ENCODE measurements at regions not wholly inside any gene's neighbourhood (a gene's known extent, or its start where the extent isn't known, plus 50 kb on each side); places are given as distances from the start of the nearest gene placed in this dataset.

- H3K9me3 ChIP-seq (ENCODE audit: low read length), result no peaks in the 10 kb centered on the region
- peak; percentile 95 for DNase-seq
- H3K9ac ChIP-seq (ENCODE audit: low read length), result no peak overlapping the region
- 0 out of 2 replicates have a peak overlapping the region, but pooled peaks have one; percentile 6 for H3K4me3 ChIP-seq (ENCODE audit: low read length)
- peaks cover 79% of the 10 kb centered on the region for H3K4me1 ChIP-seq (ENCODE audit: low read length)
- peak overlapping the region; percentile 88 for H3K27ac ChIP-seq (ENCODE audit: low read length)
- H3K36me3 ChIP-seq (ENCODE audit: insufficient read depth, low read length), result no peaks in the 10 kb centered on the region
- no peaks in the 10 kb centered on the region for H3K79me2 ChIP-seq (ENCODE audit: low read length)
- H3K9me2 ChIP-seq (replicated peaks; ENCODE audit: insufficient read depth, low read length), result no peaks in the 10 kb centered on the region
- no peaks in the 10 kb centered on the region for H4K20me1 ChIP-seq (ENCODE audit: insufficient read depth, low read depth, low read length)
- no peaks in the 10 kb centered on the region for H3K27me3 ChIP-seq (ENCODE audit: low read length)
- peak overlapping the region; percentile 53 for H3K4me2 ChIP-seq (ENCODE audit: low read depth, low read length, poor library complexity, severe bottlenecking)
- no peak overlapping the region for H2AFZ ChIP-seq (ENCODE audit: low read length)
Measured at GRCh38 chr1:185608177-185608576, 126.0 kb upstream of the HMCN1 start.

- peak overlapping the region; percentile 95 for H3K27ac ChIP-seq (ENCODE audit: low read length)
- no peak overlapping the region for H2AFZ ChIP-seq (ENCODE audit: low read length)
- DNase-seq, result peak; percentile 97
- H3K4me3 ChIP-seq (ENCODE audit: low read length), result peak overlapping the region; percentile 39; the same call in 1 of the 2 replicates
- H3K79me2 ChIP-seq (ENCODE audit: low read length), result no peaks in the 10 kb centered on the region
- H4K20me1 ChIP-seq (ENCODE audit: insufficient read depth, low read depth, low read length), result no peaks in the 10 kb centered on the region
- peaks cover 88% of the 10 kb centered on the region for H3K4me1 ChIP-seq (ENCODE audit: low read length)
- peak overlapping the region; percentile 70 for H3K4me2 ChIP-seq (ENCODE audit: low read depth, low read length, poor library complexity, severe bottlenecking)
- H3K9me2 ChIP-seq (replicated peaks; ENCODE audit: insufficient read depth, low read length), result no peaks in the 10 kb centered on the region
- no peaks in the 10 kb centered on the region for H3K9me3 ChIP-seq (ENCODE audit: low read length)
- no peaks in the 10 kb centered on the region for H3K36me3 ChIP-seq (ENCODE audit: insufficient read depth, low read length)
- peak overlapping the region; percentile 67 for H3K9ac ChIP-seq (ENCODE audit: low read length)
- no peaks in the 10 kb centered on the region for H3K27me3 ChIP-seq (ENCODE audit: low read length)
Measured at GRCh38 chr1:185603158-185603557, 131.0 kb upstream of the HMCN1 start.

GRCh38 chr1:185601189-185601588, 133.0 kb upstream of the HMCN1 start:
- Histone ChIP-seq H3K27me3 (ENCODE audit: low read length) (no peaks in the 10 kb centered on the region), H3K36me3 (ENCODE audit: insufficient read depth, low read length) (no peaks in the 10 kb centered on the region), H3K9me2 (replicated peaks; ENCODE audit: insufficient read depth, low read length) (no peaks in the 10 kb centered on the region), H2AFZ (ENCODE audit: low read length) (peak overlapping the region; percentile 29; the same call in 1 of the 2 replicates), H3K4me3 (ENCODE audit: low read length) (no peak overlapping the region), H3K27ac (ENCODE audit: low read length) (peak overlapping the region; percentile 95), H3K4me1 (ENCODE audit: low read length) (peaks cover 77% of the 10 kb centered on the region), H3K9ac (ENCODE audit: low read length) (no peak overlapping the region), H3K4me2 (ENCODE audit: low read depth, low read length, poor library complexity, severe bottlenecking) (no peak overlapping the region), H4K20me1 (ENCODE audit: insufficient read depth, low read depth, low read length) (no peaks in the 10 kb centered on the region), H3K79me2 (ENCODE audit: low read length) (no peaks in the 10 kb centered on the region), H3K9me3 (ENCODE audit: low read length) (no peaks in the 10 kb centered on the region)
- DNase-seq, result no peak

GRCh38 chr1:185600641-185601040, 133.6 kb upstream of the HMCN1 start:
- Histone ChIP-seq H3K79me2 (ENCODE audit: low read length) (no peaks in the 10 kb centered on the region), H3K27me3 (ENCODE audit: low read length) (no peaks in the 10 kb centered on the region), H3K9ac (ENCODE audit: low read length) (no peak overlapping the region), H4K20me1 (ENCODE audit: insufficient read depth, low read depth, low read length) (no peaks in the 10 kb centered on the region), H2AFZ (ENCODE audit: low read length) (peak overlapping the region; percentile 29), H3K4me1 (ENCODE audit: low read length) (peaks cover 78% of the 10 kb centered on the region), H3K36me3 (ENCODE audit: insufficient read depth, low read length) (no peaks in the 10 kb centered on the region), H3K9me2 (replicated peaks; ENCODE audit: insufficient read depth, low read length) (no peaks in the 10 kb centered on the region), H3K4me3 (ENCODE audit: low read length) (no peak overlapping the region), H3K9me3 (ENCODE audit: low read length) (no peaks in the 10 kb centered on the region), H3K4me2 (ENCODE audit: low read depth, low read length, poor library complexity, severe bottlenecking) (no peak overlapping the region), H3K27ac (ENCODE audit: low read length) (peak overlapping the region; percentile 95)
- DNase-seq, result no peak

GRCh38 chr1:185598332-185598731, 135.9 kb upstream of the HMCN1 start:
- Histone ChIP-seq H3K4me1 (ENCODE audit: low read length) (peaks cover 69% of the 10 kb centered on the region), H4K20me1 (ENCODE audit: insufficient read depth, low read depth, low read length) (no peaks in the 10 kb centered on the region), H3K27ac (ENCODE audit: low read length) (peak overlapping the region; percentile 50), H3K27me3 (ENCODE audit: low read length) (no peaks in the 10 kb centered on the region), H3K9me3 (ENCODE audit: low read length) (no peaks in the 10 kb centered on the region), H2AFZ (ENCODE audit: low read length) (no peak overlapping the region), H3K9ac (ENCODE audit: low read length) (no peak overlapping the region), H3K4me3 (ENCODE audit: low read length) (no peak overlapping the region), H3K4me2 (ENCODE audit: low read depth, low read length, poor library complexity, severe bottlenecking) (peak overlapping the region; percentile 17), H3K36me3 (ENCODE audit: insufficient read depth, low read length) (no peaks in the 10 kb centered on the region), H3K9me2 (replicated peaks; ENCODE audit: insufficient read depth, low read length) (no peaks in the 10 kb centered on the region), H3K79me2 (ENCODE audit: low read length) (no peaks in the 10 kb centered on the region)
- DNase-seq, result peak; percentile 61

GRCh38 chr1:185595835-185596667, 138.1 kb upstream of the HMCN1 start:
- H3K27ac ChIP-seq (ENCODE audit: low read length), result no peak overlapping the region; the same call in 1 of the 2 replicates
- H3K27me3 ChIP-seq (ENCODE audit: low read length), result no peaks in the 10 kb centered on the region
- H3K9me2 ChIP-seq (replicated peaks; ENCODE audit: insufficient read depth, low read length), result no peaks in the 10 kb centered on the region
- H3K9ac ChIP-seq (ENCODE audit: low read length), result no peak overlapping the region
- no peaks in the 10 kb centered on the region for H4K20me1 ChIP-seq (ENCODE audit: insufficient read depth, low read depth, low read length)
- no peaks in the 10 kb centered on the region for H3K9me3 ChIP-seq (ENCODE audit: low read length)
- H3K79me2 ChIP-seq (ENCODE audit: low read length), result no peaks in the 10 kb centered on the region
- no peaks in the 10 kb centered on the region for H3K36me3 ChIP-seq (ENCODE audit: insufficient read depth, low read length)
- peaks cover 58% of the 10 kb centered on the region for H3K4me1 ChIP-seq (ENCODE audit: low read length)
- H2AFZ ChIP-seq (ENCODE audit: low read length), result peak overlapping the region; percentile 69; the same call in 1 of the 2 replicates
- H3K4me2 ChIP-seq (ENCODE audit: low read depth, low read length, poor library complexity, severe bottlenecking), result no peak overlapping the region
- no peak overlapping the region for H3K4me3 ChIP-seq (ENCODE audit: low read length)
- DNase-seq, result peak; percentile 89

- DNase-seq, result no peak
- Histone ChIP-seq H3K27ac (ENCODE audit: low read length) (no peak overlapping the region), H4K20me1 (ENCODE audit: insufficient read depth, low read depth, low read length) (no peaks in the 10 kb centered on the region), H3K79me2 (ENCODE audit: low read length) (no peaks in the 10 kb centered on the region), H2AFZ (ENCODE audit: low read length) (peak overlapping the region; percentile 7; the same call in 1 of the 2 replicates), H3K4me2 (ENCODE audit: low read depth, low read length, poor library complexity, severe bottlenecking) (no peak overlapping the region), H3K4me1 (ENCODE audit: low read length) (peaks cover 48% of the 10 kb centered on the region), H3K9ac (ENCODE audit: low read length) (no peak overlapping the region), H3K9me3 (ENCODE audit: low read length) (no peaks in the 10 kb centered on the region), H3K4me3 (ENCODE audit: low read length) (no peak overlapping the region), H3K36me3 (ENCODE audit: insufficient read depth, low read length) (no peaks in the 10 kb centered on the region), H3K27me3 (ENCODE audit: low read length) (no peaks in the 10 kb centered on the region), H3K9me2 (replicated peaks; ENCODE audit: insufficient read depth, low read length) (no peaks in the 10 kb centered on the region)
Measured at GRCh38 chr1:185594786-185595410, 139.3 kb upstream of the HMCN1 start.

- Histone ChIP-seq H3K36me3 (ENCODE audit: insufficient read depth, low read length) (no peaks in the 10 kb centered on the region), H3K9me3 (ENCODE audit: low read length) (no peaks in the 10 kb centered on the region), H3K4me1 (ENCODE audit: low read length) (peaks cover 39% of the 10 kb centered on the region), H4K20me1 (ENCODE audit: insufficient read depth, low read depth, low read length) (no peaks in the 10 kb centered on the region), H2AFZ (ENCODE audit: low read length) (no peak overlapping the region), H3K4me3 (ENCODE audit: low read length) (no peak overlapping the region), H3K79me2 (ENCODE audit: low read length) (no peaks in the 10 kb centered on the region), H3K27me3 (ENCODE audit: low read length) (no peaks in the 10 kb centered on the region), H3K9me2 (replicated peaks; ENCODE audit: insufficient read depth, low read length) (no peaks in the 10 kb centered on the region), H3K4me2 (ENCODE audit: low read depth, low read length, poor library complexity, severe bottlenecking) (no peak overlapping the region), H3K27ac (ENCODE audit: low read length) (no peak overlapping the region), H3K9ac (ENCODE audit: low read length) (no peak overlapping the region)
- no peak for DNase-seq
Measured at GRCh38 chr1:185593271-185593670, 140.9 kb upstream of the HMCN1 start.

Data from Karpas-422 (cell line).